Hepatic stellate cell (primary cell): ENCODE measurements at regions not wholly inside any gene's neighbourhood (a gene's known extent, or its start where the extent isn't known, plus 50 kb on each side); places are given as distances from the start of the nearest gene placed in this dataset.

Experiments
- DNase-seq: peaks from one replicate; pipeline ENCODE4 v3.0.0; 2011; ENCODE audit warnings: low spot score

DNA sequence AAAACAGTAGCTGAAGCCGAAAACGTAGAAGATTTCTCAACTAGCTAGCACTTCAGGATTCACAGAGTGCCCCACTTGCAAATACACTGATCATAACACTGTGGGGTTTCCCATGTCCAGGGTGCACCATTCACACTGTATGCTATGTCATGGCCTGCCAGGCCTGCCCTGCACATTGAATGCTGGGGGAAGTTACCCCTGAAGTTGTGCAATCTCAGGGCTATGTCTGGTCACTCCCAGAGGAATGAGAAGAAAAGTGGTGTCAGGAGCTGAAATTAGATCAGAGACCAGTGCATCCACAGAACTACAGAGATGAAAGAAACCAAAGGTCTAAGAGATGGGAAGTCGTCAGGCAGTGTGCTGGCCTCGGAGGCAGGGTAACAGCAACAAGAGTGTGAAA is 196.8 kb downstream of the RAP2A start:
- no peak for DNase-seq

DNA sequence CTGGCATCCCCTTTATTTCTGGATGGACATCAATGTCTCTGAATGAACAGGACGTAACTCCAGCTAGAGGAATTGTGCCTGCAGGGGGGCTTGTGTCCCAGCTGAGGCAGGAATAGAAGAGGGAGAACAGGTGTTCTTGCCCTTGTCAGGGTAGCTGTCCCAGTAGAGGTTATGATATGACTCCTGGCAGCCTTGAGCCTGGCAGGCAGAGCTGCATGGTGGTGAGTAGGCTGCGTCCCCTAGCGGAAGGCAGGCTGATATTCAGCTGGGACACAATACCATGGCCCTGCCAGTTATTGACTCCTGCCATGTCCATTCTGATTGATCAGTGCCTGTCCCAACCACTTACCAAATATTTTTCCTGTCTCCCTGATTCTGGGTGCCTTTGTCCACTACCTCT is 197.2 kb downstream of the RAP2A start:
- DNase-seq = no peak

DNA sequence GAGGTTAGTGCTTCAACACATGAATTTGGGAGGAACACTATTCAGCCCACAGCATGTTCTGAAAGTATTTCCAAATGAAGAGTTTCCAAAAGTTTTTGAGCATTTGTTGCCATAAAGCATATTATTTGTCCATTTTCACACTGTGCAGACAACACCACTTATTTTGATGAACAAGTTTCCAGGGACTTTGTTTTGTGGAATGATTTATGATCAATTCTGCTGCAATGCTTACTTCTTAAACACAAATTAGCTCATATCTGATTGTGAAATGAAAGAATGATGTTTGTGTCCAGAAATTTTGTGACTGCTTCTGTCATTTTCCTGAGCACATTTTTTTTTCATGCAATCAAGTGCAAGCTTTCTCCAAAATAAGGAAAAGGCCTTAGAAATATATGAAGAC is 205.3 kb downstream of the RAP2A start:
- no peak for DNase-seq

DNA sequence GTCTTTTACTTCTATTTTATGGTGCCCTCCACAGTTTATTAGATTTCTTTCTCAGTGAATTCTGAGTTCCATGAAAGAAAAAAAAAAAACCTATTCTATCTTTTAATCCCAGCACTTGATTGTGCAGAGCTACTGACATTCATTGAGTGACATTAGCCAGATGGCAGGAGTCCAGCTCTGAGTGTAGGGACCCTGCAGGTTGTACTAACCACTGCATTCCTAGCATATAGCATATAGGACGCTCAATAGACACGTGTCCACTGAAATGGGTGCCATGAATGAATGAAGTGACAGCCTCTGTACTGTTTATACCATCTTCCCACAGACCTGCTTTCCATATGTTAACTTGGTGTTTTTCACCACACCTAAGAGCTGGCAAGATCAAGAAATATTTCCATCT is 206.3 kb downstream of the RAP2A start:
- DNase-seq = no peak

DNA sequence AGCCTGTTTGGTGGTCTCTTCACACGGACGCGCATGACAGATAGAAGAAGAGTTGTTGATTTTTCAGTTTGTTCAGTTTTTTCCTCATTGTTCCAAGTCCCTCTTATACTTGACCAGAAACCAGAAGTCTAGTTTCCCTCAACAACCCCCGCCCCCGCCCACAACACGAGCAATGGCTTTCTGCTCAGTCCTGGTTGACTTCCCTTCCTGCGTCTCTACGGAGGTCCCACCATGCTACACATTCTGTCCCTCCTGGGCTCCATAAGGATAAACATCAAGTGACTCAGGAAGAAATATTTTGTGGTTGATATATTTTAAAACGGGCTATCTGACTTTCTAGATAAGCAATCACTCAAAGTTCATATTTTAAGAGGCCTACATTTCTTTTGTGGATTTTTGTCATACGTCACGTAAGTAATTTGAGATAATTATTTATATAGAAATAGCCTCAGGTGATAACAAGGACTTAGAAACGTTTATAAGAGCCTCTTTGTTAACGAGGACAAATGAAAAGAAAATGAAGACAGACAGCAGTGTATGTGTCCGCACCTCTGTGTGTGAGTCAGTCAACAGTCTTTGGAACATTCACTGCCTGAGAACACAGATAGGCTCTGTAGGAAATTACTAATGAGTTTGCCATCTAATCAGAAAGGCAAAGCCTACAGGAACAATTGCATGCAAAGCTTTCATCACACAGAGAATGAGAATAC is 214.4 kb downstream of the RAP2A start:
- DNase-seq = no peak

DNA sequence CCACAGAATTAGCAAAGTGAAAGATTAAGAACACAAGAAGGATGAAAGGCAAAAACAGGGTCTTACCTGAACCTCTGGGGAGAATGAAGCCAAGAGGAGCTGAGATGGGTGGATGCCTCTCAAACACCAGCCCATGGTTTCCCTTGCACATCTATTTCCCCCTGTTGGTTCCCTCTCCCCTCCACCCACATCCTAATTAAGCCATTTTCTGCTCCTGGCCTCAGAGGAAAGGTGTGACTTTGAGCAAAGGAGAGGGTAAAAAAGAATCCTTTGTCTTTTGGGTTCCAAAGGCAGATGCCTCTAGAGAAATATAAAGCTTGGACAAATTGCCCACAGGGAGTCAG is 214.9 kb downstream of the RAP2A start:
- no peak for DNase-seq

DNA sequence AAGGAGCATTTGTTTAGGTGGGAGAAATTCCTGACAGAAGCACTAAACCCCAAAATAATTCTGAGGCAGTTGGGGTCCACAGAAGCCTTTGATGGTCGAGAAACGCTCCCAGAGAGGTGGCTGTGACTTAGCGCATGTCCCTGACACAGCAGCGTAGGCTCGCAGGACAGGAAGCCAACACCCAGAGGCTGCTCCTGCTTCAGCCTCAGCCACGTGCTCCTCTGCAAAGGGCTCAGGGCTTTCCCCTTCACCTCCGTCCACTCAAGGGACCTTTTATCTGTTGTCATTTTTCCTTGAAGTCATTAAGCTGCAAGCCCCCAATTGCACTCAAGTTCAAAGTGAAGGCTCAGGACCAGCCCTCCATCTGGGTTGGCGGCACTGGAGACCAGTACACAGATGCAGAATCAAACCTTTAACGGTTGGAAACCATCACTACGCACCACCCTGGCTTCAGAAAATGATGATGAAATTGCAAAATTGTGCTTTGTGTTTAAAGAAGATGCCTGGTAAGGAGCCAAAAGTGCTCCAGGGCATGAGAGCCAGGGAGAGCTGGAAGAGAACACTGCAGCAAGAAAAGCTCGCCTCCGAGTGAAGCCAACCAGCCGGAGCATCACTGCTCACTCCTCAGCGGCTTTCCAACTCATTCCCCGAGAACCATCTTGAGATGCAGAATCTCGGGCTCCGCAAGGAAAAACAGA is 219.6 kb downstream of the RAP2A start:
- no peak for DNase-seq

DNA sequence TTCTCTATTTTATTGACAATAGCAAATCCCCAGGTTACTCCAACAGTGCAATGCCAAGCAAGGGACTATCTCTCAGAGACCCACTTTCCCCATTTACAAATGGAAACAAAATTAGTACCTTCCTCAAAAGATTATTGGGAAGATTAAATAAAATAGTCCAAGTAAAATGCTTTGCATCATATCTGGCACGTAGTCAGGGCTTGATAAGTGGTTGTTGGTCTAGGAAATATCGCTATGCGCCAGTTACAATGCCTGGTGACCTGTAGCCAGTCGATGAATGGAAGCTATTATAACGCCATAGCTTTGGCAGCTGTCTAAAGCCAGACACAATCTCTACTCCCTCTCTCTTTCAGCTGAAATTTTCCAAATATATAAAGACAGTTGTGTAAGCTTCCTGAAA is 220.3 kb downstream of the RAP2A start:
- no peak for DNase-seq

DNA sequence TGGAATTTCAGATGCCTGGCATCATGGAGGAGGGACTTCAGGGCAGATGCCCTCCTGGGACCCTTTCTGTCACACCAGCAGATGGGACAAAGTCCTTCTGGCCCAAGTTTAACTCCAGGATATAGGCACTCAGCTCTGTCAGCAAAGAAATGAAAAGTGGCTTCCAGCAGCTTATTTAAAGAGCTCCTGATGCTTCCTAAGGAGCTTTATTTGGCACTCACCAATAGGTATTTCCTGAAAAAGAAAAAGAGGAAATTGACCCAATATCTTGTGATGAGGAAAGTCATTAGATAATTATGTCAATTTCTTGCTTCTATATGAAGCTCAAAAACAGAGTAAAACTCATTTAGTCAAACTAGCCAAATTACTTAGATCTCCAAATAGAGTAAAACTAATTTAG is 224.6 kb downstream of the RAP2A start:
- DNase-seq = no peak

DNA sequence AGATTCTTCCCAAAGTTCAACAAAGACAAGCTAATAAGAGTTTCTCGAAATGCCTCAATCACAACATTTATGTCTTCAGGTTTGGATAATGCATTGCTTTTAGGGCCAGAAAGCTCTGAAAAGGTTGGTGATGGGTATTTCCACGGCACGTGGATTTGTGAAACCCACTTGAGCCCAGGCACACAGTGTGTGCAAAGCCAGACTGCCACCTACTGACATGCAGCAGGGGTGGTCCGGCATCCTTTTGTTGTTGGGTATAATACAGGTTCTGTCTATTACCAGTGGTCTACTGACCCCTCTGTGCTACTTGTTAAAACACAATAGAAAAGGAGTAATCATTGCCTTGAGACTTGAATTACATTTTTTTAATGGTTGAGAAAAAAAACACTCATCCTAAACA is 225.6 kb downstream of the RAP2A start:
- no peak for DNase-seq

DNA sequence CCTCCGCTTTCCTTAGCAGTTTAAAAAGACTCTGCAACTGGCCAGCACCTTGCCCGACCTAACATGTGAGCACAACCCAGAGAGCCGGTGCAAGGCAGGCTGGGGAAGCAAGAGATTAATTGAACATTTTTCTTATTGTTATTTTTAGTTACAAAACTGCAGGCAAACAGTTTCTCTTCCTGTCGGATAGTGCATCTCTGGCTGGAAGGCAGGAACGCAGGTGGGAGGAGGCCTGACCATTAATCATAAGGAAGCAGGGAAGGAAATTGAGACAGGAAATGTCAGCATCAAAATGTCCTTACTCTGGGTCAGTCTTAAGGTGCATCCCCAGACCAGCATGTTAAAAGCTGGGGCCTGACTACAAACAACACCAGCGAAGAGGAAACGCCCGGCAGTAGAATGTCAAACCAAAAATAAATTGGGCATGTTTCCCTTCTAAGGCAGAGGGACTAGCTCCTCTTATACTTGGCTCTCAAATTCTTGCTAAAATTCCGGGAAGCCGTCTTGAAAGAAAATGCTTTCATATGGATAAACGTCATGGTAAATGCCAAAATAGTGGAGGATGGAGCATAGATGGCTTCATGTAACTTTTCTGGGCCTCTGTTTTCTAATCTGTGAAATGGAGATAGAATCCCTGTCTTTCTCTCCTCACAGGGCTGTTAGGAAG is 226.8 kb downstream of the RAP2A start:
- no peak for DNase-seq

DNA sequence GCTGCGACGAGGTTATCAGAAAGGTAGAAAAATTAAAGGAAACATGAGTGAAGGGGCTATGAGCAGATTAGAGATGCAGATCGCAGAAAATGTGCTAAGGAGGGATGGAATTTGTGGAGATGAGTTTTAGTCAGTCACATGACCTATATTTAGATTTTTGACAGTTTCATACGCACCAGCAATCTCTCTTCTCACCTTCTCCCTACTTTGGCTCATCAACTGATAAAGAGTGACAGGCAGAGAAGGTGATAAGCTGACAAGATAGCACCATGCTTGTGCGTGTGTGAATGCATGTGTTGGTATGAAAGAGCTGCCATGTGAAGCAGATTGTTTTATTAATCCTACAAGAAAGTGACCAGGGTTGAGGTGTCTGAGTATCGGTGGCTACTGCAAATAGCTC is 252.6 kb downstream of the RAP2A start:
- DNase-seq = no peak

DNA sequence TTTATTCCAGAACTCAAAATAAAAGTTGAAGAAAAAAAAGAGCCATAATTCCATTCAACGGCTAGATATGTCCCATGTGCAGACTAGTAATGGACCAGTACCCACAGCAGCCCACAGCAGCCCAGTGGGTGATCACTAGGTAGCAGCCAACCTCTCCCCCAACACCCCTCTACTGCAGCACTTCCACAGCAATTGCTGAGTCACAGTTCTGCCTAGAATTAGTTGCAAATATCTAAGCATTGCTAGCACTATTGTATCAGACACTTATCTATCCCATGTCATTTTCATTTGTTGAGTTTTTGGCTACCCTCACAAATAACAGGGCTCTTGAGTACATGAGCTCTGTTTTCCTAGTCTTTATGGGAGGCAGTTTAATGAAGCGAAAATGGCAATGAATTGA is 258.7 kb downstream of the RAP2A start:
- DNase-seq = no peak

DNA sequence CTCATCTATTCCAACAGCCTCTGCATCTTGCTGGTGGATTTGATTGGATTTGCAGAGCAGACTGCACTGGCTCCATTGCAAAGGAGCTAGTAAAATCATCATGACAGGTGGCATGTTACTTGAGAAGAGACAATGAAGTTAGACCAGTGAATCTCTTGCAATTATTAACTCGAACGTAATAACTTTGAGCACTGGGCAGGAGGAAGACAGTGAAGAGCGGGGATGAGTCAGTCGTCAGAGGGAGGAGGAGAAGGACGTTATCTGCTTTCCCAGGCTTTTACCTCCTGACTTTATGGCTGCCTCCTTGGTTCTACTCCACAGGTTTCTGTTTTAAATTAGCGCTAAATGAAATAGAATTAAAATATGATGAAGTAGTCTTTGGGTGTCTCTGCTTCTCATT is 257.8 kb upstream of the IPO5 start:
- no peak for DNase-seq

DNA sequence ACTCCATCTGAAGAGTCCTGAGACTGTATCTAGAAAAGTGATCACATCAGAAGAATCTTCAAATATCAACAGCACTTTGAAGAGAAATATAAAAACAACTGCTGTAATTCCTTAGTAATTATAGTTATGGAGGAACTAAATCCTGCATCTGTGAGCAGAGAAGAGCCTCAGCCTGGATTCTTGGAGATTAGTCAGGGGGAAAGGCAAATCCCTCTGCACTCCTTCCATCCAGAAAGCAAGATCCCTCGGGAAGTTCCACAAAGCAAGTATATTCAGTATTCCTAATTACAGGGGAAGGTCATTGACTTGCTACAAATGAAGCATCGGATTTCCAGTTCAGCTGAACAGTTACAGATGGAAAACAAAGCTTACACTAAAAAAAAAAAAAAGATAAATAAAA is 256.6 kb upstream of the IPO5 start:
- DNase-seq = no peak

DNA sequence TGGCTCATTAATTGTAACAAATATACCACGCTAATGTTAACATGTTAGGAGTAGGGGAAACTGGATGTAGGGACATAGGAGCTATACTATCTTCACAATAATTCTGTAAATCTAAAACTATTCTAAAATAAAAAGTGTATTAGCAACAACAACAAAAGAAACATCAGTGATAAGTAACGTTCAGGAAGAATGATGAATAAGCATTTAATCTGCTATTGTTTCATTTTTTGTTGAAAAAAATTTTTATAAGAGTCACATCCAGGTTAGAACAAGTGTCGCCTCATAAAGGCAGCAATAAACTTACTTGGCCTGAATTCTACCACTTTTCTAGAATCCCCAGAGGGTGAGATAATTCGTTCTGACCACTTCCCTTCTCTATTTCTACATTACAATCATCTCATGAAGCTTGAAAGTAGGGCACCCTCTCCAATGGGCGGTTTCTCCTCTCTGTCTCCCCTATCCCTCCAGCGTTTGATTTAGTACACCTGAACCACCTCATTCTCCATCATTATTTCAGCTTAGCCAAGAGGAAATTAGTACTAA is 253.1 kb upstream of the IPO5 start:
- DNase-seq = no peak

DNA sequence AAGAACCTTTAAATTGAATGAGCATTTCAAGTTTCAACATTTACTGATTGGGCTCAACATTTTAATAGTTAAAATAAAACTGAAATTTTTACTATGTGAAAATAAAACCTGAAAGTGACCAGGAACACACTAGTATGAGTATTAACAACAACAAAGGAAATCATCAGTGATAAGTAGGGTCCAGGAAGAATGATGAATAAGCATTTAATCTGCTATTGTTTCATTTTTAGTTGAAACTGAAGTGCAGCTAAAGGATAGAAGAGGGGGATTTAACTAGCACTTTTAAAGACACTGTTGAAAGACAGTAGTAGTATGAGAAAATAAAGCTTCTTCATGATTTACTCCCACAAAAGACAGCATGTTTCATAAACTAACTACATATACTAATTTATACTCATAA is 250.9 kb upstream of the IPO5 start:
- DNase-seq = no peak

DNA sequence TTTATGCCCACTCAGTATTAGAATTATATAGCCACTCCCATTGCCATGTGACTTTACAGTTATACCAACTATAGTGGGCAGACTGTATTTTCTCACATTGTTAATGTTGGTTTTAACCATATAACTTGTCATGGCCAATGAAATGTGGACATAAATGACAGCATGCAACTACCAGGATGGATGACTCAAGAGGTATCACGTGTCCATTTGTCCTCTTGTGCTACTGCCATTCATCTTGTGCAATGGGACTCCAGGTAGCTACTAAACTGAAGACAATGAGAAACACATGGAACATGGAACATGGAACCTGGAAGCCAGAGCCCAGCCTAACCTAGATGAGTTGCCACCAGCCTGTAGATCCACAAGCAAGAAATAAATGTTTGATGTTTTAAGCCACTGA is 242.7 kb upstream of the IPO5 start:
- DNase-seq = no peak

DNA sequence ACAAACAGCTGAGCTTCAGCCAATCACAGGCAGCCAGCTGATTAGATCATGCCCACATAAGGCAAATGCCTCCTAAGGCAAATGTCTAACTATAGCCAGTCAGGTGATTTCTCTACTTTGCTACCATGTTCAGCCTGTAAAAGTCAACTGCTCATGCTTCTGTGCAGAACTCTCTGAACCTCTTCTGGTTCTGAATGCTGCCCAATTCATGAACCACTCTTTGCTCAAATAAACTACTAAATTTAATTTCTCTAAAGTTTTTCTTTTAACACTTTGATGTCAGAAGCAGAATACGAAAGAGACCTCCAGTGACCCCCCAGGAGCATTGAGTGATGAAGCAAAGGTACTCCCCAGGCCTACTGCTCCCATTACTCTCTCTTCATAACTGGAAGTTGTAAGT is 240.7 kb upstream of the IPO5 start:
- no peak for DNase-seq

DNA sequence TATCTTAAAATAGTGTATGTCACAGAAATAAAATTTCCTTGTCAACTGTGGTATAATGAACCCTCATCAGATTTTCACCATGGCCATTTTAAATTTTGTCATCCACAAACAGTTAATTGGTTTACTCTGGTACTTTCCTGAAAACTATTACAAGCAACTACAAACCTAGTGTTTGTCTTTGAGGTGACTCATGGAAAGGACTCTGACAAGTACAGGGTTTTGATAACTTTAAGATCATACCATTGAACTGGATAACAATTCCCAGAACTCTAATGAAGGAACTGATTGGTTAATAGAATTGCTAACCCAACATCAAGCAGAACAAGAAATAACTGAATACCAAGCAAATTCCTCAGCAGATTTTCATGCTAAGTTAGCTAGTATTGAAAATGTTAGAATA is 237.7 kb upstream of the IPO5 start:
- DNase-seq = no peak

DNA sequence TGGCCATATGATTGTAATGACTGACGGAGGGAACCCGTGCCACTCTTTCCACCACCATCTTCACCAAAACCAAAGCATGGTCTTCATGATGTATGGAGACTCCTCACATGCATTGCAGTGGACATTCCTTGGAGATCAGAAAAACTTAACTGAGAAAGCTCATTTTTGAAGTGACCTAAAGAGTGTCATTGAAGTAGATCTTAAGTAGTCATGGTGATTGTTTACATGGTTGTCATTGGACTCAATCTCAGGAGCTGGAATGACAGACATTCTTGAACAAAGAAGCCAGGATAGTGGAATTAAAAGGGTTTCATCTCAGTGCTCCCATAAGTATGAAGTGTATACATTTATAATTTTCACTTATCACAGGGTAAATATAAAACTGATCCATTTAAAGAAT is 236.7 kb upstream of the IPO5 start:
- DNase-seq = no peak

DNA sequence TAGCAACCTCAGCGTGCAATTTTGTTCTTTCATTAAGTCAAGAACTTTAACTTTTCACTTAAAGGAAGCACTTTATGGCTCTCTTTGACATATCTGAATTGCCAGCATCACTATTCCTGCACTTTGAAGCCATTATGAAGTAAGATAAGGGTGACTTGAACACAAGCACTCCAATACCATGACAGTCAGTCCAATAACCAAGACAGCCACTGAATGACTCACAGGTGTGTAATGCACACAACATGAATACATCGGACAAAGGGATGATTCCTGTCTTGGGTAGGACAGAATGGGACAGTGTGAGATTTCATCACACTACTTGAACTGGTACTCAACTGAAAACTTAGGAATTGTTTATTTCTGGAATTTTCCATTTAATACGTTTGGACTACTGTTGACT is 233.7 kb upstream of the IPO5 start:
- DNase-seq = no peak

DNA sequence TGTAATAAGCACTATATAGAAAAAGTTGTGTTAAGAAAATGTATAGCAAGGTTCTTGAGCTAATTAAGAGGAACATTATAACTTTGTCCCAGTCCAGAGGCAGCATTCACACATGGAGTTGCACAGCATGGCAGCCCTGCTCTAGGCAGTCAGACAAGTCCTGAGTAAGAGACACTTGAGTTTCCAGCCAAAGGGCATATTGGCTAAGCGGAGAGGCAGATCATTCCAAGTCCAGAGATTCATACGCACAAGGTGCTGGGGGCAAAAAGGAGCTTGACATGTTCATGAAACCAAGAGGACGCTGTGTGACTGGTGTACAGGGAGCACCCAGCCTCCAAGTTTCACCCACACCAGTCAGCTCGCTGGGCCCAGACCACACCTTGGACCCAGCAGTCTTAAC is 232.6 kb upstream of the IPO5 start:
- DNase-seq = no peak

DNA sequence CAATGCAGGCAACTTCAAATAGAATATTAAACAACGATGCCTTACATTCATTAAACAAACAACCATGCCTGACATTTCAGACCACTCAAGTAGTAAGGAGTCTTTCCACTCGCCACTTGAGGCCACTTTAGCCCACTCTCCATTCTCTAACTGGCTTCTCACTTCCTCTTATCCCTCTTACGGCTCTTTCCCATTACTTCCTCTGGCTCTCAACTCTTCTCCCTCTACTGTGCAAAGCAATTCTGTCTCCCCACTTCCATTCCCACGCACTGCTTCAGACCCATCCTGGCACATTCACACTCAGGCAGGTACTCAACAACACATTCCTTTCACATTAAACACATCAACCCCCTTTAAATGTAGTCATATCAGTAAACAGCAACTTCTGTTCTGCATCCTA is 229.8 kb upstream of the IPO5 start:
- DNase-seq = no peak
